Muscle layer of duodenum (tissue), 2 donors: ENCODE measurements at regions not wholly inside any gene's neighbourhood (a gene's known extent, or its start where the extent isn't known, plus 50 kb on each side); places are given as distances from the start of the nearest gene placed in this dataset.

Experiments
- H3K27ac ChIP-seq: one replicate; pipeline ENCODE4 v1.7.0; 2013; ENCODE audit warnings: mild to moderate bottlenecking, low read length
- H3K27me3 ChIP-seq: one replicate; pipeline ENCODE4 v1.7.0; 2013; ENCODE audit warnings: low read depth, mild to moderate bottlenecking, control low read depth, low read length
- H3K36me3 ChIP-seq, 2 donors: one replicate each; pipeline ENCODE4 v1.7.0; 2013; ENCODE audit warnings: low read length in 2 of 2, control low read depth in 1 of 2, mild to moderate bottlenecking in 1 of 2; ENCODE audit not compliant: insufficient read depth in 2 of 2, control insufficient read depth in 1 of 2
- H3K4me1 ChIP-seq, 2 donors: one replicate each; pipeline ENCODE4 v1.7.0; 2013; ENCODE audit warnings: low read length in 2 of 2, mild to moderate bottlenecking in 2 of 2, control low read depth in 1 of 2, moderate library complexity in 1 of 2; ENCODE audit not compliant: insufficient read depth in 2 of 2, control insufficient read depth in 1 of 2
- H3K4me3 ChIP-seq, 2 donors: one replicate each; pipeline ENCODE4 v1.7.0; 2013; ENCODE audit warnings: low read length in 2 of 2, low read depth in 1 of 2, mild to moderate bottlenecking in 1 of 2
- H3K9me3 ChIP-seq, 2 donors: one replicate each; pipeline ENCODE4 v1.7.0; 2013; ENCODE audit warnings: low read length in 2 of 2, control low read depth in 1 of 2, mild to moderate bottlenecking in 1 of 2; ENCODE audit not compliant: control insufficient read depth in 1 of 2
- donor health status: healthy.

- Histone ChIP-seq H3K4me1 (no peaks in the 10 kb centered on the region), H3K36me3 (no peaks in the 10 kb centered on the region), H3K4me3 (no peak overlapping the region), H3K27ac (no peak overlapping the region), H3K27me3 (no peaks in the 10 kb centered on the region), H3K9me3 (peaks cover 8 to 14% of the 10 kb centered on the region in 2 donors)
Measured at GRCh38 chr2:133667968-133668367, 99.7 kb upstream of the NCKAP5 start.

- Histone ChIP-seq H3K36me3 (no peaks in the 10 kb centered on the region), H3K4me1 (no peaks in the 10 kb centered on the region), H3K27me3 (no peaks in the 10 kb centered on the region), H3K4me3 (no peak overlapping the region), H3K27ac (no peak overlapping the region), H3K9me3 (peaks cover 8 to 14% of the 10 kb centered on the region in 2 donors)
Measured at GRCh38 chr2:133668547-133668946, 100.3 kb upstream of the NCKAP5 start.

- H3K4me1 ChIP-seq = peaks cover 0 to 7% of the 10 kb centered on the region in 2 donors
- no peaks in the 10 kb centered on the region for H3K36me3 ChIP-seq
- H3K4me3 ChIP-seq = no peak overlapping the region
- H3K9me3 ChIP-seq = peaks cover 3 to 10% of the 10 kb centered on the region in 2 donors
- no peak overlapping the region for H3K27ac ChIP-seq
- H3K27me3 ChIP-seq = no peaks in the 10 kb centered on the region
Measured at GRCh38 chr2:133673305-133673905, 105.1 kb upstream of the NCKAP5 start.

- H3K4me3 ChIP-seq = no peak overlapping the region
- H3K4me1 ChIP-seq = peaks cover 0 to 7% of the 10 kb centered on the region in 2 donors
Measured at GRCh38 chr2:133674066-133674432, 105.8 kb upstream of the NCKAP5 start.

GRCh38 chr2:133674433-133675331, 106.4 kb upstream of the NCKAP5 start:
- H3K4me3 ChIP-seq = peak overlapping the region; percentile 18 to 53
- no peaks in the 10 kb centered on the region for H3K36me3 ChIP-seq
- peaks cover 2% of the 10 kb centered on the region in 2 donors for H3K9me3 ChIP-seq
- no peaks in the 10 kb centered on the region for H3K27me3 ChIP-seq
- H3K4me1 ChIP-seq = peaks cover 0 to 7% of the 10 kb centered on the region in 2 donors
- no peak overlapping the region for H3K27ac ChIP-seq

More at GRCh38 chr2:133674066-133674432, 105.8 kb upstream of the NCKAP5 start:
- Histone ChIP-seq H3K27me3 (no peaks in the 10 kb centered on the region), H3K36me3 (no peaks in the 10 kb centered on the region), H3K9me3 (peaks cover 3 to 4% of the 10 kb centered on the region in 2 donors), H3K27ac (no peak overlapping the region)

GRCh38 chr2:133676392-133677130, 108.3 kb upstream of the NCKAP5 start:
- Histone ChIP-seq H3K4me1 (peaks cover 0 to 7% of the 10 kb centered on the region in 2 donors), H3K27me3 (no peaks in the 10 kb centered on the region), H3K9me3 (no peaks in the 10 kb centered on the region), H3K4me3 (no peak overlapping the region), H3K36me3 (no peaks in the 10 kb centered on the region), H3K27ac (no peak overlapping the region)

GRCh38 chr2:133680343-133681049, 112.2 kb upstream of the NCKAP5 start:
- H3K27ac ChIP-seq = no peak overlapping the region
- H3K27me3 ChIP-seq = no peaks in the 10 kb centered on the region
- no peaks in the 10 kb centered on the region for H3K9me3 ChIP-seq
- no peaks in the 10 kb centered on the region for H3K36me3 ChIP-seq
- no peaks in the 10 kb centered on the region for H3K4me1 ChIP-seq
- H3K4me3 ChIP-seq = no peak overlapping the region

GRCh38 chr2:133682347-133682746, 114.1 kb upstream of the NCKAP5 start:
- no peaks in the 10 kb centered on the region for H3K36me3 ChIP-seq
- no peak overlapping the region for H3K27ac ChIP-seq
- no peak overlapping the region for H3K4me3 ChIP-seq
- H3K27me3 ChIP-seq = no peaks in the 10 kb centered on the region
- no peaks in the 10 kb centered on the region for H3K4me1 ChIP-seq
- H3K9me3 ChIP-seq = no peaks in the 10 kb centered on the region

GRCh38 chr2:133682906-133683305, 114.6 kb upstream of the NCKAP5 start:
- H3K4me3 ChIP-seq = no peak overlapping the region

GRCh38 chr2:133685636-133686215, 117.5 kb upstream of the NCKAP5 start:
- Histone ChIP-seq H3K9me3 (no peaks in the 10 kb centered on the region), H3K4me1 (no peaks in the 10 kb centered on the region), H3K27ac (no peak overlapping the region), H3K36me3 (no peaks in the 10 kb centered on the region), H3K27me3 (no peaks in the 10 kb centered on the region), H3K4me3 (no peak overlapping the region)

More at GRCh38 chr2:133682906-133683305, 114.6 kb upstream of the NCKAP5 start:
- Histone ChIP-seq H3K27me3 (no peaks in the 10 kb centered on the region), H3K36me3 (no peaks in the 10 kb centered on the region), H3K4me1 (no peaks in the 10 kb centered on the region), H3K27ac (no peak overlapping the region), H3K9me3 (no peaks in the 10 kb centered on the region)
